ENCODE measurements at regions not wholly inside any gene's neighbourhood (a gene's known extent, or its start where the extent isn't known, plus 50 kb on each side); places are given as distances from the start of the nearest gene placed in this dataset.

GRCh38 chr1:223445402-223445801 is 52.2 kb downstream of the CCDC185 start:
- no peak for DNase-seq

DNA sequence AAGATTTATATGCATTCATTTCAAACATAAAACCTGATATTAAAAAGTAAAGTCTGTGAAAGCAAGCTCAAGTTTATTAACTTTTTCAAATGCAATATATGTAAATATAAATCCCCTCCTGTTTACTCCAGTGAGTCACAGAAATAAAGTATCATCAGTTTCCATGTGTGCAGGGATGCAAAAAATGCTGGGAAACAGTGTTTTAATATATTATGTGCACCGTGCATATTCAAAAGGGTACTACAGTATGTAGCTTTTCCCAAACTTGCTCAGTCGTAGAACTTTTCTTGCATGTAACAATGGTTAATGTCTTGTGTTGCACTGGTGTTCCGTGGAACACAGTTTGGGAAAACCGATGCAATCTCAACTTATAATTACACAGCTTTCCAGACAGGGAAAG is 60.7 kb downstream of the CCDC185 start:
- no peak for DNase-seq

- DNase-seq, result no peak
These were observed 61.7 kb downstream of the CCDC185 start for GRCh38 chr1:223454959-223455358.

DNA sequence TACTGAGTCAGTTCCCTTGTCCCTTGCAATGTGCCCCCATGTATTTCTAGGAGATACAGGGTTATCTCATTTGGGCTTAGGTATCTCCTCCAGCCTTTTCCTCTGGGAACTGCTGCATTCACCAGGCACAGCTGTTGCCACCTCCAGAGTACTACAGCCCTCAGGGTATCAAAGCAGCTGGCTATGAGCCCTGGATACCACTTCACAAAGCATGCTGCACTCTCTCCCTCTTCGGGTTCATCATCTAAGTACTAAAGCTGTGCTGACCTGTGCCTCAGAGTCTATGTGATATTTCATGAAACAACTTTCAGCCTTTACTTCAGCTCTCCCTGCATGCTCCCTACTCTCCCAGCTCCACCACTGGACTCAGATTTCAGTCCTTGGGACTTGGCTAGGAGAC is 62.3 kb downstream of the CCDC185 start:
- no peak for DNase-seq

DNA sequence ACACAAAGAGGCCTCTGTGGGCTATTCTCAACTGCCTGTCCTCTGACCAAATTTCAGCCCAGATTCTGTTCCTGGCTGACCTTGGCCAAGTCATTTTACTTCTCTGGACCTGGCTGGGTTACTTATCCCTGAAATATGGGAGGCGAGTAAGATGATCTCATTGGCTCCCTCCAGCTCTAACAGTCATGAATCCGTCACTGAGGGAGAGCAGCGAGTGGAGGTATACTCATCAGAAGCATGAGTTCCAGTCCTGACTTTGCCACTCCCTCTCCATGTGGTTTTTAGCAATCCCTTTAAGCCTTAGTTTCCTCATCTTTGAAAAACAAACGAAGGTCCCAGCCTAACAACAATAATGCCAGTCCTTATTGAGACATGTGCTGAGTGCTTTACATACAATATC is 63.5 kb downstream of the CCDC185 start:
- DNase-seq, result no peak

- no peak for DNase-seq
These were observed 67.5 kb downstream of the CCDC185 start for GRCh38 chr1:223460566-223461189.

GRCh38 chr1:223462047-223462630 is 68.9 kb downstream of the CCDC185 start:
- DNase-seq, result no peak

DNA sequence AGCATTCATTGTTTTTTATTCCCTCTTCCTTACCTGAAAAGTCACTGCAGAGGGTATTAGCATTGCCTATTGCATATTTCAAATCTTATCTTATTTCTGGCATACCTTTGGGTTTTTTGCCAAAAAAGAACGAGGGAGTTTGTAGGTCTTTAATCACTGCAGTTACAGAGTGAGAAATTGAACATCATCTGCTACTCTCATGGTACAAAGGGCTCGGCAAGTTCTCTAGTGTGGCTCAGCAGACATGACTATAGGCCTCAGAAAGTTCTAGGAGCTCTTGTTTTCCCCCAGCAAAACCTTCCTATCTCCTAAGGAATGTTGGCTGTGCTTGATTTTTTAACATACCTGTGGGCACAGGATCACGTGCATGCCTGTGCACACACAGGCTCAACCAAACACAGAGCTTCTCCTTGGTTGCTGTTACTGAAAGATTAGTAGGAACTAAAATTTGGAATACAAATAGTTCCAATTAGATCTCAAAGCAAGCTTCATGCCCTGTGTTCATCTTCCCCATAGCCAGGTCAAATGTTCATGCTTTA is 69.7 kb downstream of the CCDC185 start:
- DNase-seq, result no peak

DNA sequence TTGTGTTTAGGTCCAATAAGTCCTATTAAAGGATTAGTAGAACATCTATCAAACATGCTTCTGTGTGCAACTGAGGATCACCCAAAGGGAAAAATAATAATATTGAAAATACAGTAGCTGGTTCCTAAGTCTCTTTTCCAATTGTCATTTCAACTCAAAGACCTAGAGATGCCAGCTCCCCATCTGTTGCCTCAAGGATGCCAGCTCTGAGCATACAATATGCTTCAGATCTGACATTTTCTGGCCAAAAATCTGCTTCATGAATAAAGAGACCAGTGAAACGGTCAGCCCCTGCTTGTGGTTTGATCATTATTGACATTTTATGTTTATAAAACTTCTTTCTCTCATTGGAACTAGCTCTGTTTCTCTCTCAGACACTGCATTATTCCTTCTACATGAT is 72.9 kb downstream of the CCDC185 start:
- no peak for DNase-seq

DNA sequence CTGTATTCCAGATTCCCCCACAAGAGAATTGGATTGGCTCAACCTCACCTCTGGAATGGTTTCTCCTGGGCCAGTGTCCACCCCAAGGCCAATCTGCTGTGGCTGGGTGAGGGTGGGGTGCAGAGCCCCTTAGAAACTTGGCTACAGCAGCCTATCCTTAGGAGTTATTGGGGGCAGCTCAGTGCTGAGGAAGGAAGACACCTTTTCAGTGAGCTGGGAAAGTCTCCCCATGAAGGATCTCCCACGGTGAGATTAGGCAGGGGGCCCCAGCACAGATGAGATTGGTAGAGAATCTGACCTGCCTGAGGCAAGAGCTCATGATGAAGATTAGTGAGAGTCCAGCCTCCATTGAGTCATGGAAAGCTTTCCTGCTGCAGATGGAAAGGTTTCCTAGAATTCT is 78.4 kb downstream of the CCDC185 start:
- no peak for DNase-seq

GRCh38 chr1:223472057-223472456 is 78.8 kb downstream of the CCDC185 start:
- DNase-seq, result no peak

GRCh38 chr1:223473601-223474344 is 80.6 kb downstream of the CCDC185 start:
- no peak for DNase-seq

- no peak for DNase-seq
These were observed 81.6 kb downstream of the CCDC185 start for GRCh38 chr1:223474804-223475203.

GRCh38 chr1:223477456-223477855 is 84.2 kb downstream of the CCDC185 start:
- no peak for DNase-seq

DNA sequence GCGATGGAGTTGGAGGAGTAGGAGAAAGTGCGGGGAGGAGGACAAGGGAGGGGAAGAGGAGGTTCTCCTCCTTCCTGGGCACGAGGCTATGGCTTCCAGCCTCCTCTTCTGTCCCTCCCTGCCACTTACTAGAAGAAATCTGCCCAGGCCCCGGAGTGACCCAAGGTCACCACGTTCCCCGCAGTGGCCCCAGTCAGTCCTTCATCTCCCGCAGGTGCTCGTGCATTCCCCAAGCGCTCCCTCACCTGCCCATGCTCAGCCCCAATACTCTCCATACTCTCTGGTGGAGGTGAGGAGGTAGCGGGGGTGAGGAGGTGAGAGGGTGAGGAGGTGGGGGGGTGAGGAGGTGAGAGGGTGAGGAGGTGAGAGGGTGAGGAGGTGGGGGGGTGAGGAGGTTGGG is 85.4 kb downstream of the CCDC185 start:
- no peak for DNase-seq

DNA sequence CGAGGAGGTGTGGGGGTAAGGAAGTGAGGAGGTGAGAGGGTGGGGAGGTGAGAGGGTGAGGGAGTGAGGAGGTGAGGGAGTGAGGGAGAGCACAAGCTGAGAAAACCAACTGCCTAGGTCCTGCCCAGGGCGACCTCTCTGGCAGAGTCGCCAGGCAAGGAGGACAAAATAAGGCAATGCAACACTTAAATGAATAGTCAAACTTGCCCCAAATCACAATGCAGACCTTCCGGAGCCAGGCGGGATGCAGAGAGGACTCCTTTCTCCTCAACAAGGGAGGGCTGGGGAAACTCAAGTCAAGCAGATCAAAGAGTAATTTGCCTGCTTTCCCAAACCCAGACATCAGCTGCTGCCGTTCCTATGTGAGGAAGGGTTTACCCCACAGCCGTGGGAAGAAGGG is 86.0 kb downstream of the CCDC185 start:
- no peak for DNase-seq

DNA sequence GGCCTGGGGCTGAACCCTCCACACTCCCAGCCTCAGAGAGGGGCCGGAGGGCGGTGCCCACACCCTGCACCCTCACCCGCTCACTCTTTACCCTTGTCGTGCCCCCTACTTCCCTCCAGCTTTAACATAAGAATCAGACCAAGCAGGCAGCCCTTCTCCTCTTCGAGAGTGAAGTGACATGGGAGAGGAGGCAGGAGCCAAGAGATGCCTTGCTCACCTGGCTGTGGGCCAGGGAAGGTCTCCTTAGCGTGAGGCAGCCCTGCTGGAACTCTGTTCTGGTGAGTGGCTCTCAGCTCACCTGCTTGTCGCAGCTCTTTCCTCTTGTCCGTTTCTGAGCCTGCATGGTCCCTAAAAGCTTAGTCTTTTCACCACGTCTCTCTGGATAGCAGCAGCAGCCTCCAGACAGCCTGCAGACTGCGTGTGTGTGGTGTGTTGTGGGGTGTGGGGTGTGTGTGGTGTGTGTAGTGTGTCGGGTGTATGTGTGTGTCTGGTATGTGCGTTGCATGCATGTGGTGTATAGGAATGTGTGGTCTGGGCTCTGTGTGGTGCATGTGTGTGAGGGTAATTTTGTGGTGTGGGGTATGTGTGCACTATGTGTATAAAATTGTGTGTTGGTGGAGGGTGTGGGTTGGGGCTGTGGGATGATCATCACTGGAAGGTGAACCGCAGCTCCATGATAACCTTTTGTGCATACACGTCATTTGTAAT is 86.7 kb downstream of the CCDC185 start:
- DNase-seq, result no peak

- DNase-seq, result no peak
These were observed 88.9 kb downstream of the CCDC185 start for GRCh38 chr1:223482132-223482531.

DNA sequence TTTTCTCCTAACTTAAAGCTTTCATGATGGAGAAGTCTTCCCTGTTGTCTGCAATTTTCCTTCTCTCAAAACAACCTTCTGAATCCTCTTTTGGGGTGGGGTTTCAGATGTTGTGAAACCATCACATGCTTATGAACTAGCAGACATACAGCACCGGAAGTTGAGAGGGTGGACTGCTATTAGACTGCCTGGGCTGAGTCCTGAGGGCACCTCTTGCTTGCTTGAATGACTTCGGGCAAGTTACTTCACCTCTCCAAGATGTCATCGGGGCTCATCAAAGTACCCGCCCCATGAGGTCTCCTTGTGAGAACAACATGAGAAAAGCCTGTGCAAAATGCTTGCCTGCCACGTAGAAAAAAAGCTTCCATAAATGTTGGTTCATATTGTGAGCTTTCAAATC is 89.6 kb downstream of the CCDC185 start:
- peak; percentile 5 to 49 for DNase-seq

- DNase-seq, result no peak
These were observed 90.3 kb downstream of the CCDC185 start for GRCh38 chr1:223483511-223483910.

- DNase-seq, result no peak
These were observed 93.2 kb downstream of the CCDC185 start for GRCh38 chr1:223486366-223486765.

- no peak for DNase-seq
These were observed 94.0 kb downstream of the CCDC185 start for GRCh38 chr1:223486932-223487886.
